NCI-H748 treated with DMSO at 0.1 percent for 48 hours (cell line): ENCODE measurements at regions not wholly inside any gene's neighbourhood (a gene's known extent, or its start where the extent isn't known, plus 50 kb on each side); places are given as distances from the start of the nearest gene placed in this dataset.
A peak's percentile ranks its signal among the peaks of the same experiment; 100 is the strongest.
"Not testable (repeated sequence)": the region's sequence is repeated elsewhere in the genome, so short reads cannot be mapped to it uniquely, and the experiment has no call there.

Experiments
- DNase-seq: peaks from one replicate; lab custom pipeline; 2025; lab: John Stamatoyannopoulos, UW

DNA sequence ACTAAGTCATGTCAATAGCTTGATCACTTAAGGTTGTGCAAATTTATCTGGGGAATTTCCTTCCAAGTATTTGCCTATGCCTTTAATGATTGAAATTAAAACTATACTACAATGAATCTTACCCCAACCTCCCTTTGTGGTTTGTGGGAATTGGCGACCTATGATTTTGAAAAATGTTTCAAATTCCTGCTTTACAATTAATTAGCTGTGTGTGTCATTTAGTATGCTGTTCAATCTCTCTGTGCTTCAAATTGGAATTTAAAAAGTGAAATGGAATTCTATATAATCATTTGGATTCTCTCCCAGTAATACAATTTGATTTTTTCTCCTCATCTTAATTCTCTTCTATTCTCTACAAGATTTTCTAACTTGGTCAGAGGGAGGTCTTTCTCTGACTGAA, 2319.5 kb downstream of the ARAP2 start:
- no peak for DNase-seq

DNA sequence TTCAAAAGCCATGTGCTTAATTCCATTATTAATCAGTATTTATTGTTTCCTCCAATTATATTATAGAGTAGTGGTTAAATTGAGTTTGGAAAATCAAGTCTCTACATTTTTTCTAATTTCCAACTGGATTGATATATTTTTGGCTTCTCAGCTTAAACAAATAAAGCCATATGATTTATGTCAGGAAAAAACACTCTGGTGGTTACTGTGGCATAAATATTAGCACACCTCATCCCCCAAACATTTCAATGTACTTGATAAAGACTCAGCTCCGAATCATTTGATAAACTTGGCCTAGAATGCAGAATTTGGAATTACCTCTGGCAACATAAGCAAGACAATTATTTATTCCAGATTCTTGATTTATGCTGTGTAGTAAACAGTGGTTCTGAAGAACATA, 2313.8 kb downstream of the ARAP2 start:
- no peak for DNase-seq

DNA sequence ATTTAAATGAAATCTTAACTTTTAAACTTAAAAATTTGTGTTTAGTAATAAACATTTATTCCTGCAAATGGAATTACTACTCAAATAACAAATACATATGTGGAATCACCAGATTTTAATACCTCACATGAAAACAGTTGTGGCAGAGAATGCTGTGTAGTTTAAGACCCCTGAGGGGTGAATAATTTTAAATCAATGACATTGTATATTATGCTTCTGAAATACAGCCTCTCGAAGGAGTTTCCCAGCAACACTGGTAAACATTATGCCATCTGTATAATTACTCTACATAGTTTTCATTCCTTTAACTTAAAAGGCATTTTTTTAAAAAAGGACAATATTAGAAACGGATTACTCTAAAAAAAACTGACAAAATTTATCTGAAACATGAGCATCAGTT, 2313.3 kb downstream of the ARAP2 start:
- no peak for DNase-seq

DNA sequence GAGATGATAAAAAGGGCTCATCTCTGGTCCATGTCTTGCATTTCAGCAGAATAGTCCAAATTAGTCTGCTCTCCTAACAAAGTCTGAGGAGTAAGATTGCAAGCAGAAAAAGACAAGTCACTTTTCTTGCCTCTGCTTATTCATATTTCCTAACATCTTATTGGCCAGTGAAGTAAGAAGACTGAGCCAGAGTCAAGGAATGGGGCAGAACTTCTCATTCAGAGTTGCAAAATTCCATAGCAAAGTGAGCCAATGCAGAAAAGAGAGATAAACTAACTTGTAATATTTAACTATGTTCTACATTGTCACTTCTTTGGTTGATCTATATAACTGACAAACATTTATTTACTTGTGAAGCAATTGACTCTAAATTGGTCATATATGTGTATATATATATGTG, 2304.0 kb downstream of the ARAP2 start:
- no peak for DNase-seq

DNA sequence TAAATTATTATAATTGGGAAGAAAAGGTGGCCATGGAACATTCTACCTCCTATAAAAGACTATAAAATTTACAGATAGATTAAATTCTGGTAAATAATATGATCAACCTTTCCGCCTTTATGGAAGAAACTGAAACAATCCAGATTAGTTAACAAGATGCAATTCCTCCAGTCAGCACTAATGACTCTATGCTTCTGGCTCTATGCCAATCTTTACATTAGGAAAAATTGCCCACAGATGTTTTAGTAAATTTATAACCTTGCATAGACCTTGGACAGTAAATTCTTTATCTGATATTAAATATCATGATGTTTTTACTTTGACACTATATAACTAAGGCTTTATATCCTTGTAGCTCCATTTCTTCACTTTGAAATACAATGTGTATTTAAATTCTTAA, 2302.5 kb downstream of the ARAP2 start:
- DNase-seq = no peak

DNA sequence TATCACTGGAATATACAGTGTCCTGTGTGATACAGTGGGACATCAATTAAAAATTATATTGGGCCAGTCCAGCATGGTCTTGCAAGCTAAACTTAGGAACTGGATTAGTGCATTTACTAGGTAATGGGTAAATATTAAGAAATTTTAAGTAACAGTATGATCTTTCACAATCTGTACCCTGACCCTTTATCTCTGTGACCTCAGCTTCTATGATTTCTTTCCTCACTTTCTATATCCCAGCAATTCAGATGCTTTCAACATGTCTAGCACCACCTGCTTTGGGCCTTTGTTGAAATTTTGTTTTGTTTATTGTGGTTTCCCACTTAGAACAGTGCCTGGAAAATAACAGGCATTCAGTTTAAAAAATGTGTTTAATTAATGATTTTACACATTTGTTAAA, 2295.4 kb downstream of the ARAP2 start:
- no peak for DNase-seq

DNA sequence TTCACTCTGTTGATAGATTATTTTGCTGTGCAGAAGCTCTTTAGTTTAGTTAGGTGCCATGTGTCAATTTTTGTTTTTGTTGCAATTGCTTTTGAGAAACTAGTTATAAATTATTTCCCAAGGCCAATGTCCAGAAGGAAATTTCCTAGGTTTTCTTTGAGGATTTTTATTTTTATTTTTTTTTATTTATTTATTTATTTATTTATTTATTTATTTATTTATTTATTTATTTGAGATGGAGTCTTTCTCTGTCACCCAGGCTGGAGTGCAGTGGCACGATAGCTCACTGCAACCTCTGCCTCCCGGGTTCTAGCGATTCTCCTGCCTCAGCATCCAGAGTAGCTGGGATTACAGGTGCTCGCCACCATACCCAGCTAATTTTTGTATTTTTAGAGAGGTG, 2290.5 kb downstream of the ARAP2 start:
- not testable (repeated sequence) for DNase-seq

DNA sequence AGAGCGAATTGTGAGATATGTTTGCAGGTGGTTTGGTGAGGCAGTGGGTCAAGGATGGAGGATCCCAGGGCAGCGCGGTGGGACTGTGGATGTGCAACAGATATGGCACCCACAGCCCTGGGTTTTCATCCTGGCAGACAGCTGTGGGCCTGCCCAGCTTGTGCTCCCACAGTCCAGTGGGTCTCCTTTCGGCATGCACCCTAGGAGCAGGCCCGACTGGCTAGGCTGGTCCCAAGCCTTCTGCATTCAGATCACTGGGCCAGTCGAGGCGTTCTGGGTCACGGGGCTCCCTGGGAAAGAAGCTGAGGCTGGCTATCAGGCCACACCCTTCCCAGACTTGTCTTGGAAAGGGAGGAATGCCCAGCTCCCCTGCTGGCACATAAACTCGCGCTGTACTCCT, 2289.6 kb downstream of the ARAP2 start:
- DNase-seq = no peak

DNA sequence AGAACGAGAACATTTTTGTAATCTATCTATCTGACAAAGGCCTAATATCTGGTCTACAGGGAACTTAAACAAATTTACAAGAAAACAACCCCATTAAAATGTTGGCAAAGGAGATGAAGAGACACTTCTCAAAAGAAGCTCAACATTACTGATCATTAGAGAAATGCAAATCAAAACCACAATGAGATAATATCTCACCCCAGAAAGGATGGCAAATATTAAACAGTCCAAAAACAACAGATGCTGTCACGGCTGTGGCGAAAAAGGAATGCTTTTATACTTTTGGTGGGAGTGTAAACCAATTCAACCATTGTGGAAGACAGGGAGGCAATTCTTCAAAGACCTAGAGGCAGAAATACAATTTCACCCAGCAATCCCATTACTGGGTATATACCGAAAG, 2284.8 kb downstream of the ARAP2 start:
- DNase-seq = no peak

DNA sequence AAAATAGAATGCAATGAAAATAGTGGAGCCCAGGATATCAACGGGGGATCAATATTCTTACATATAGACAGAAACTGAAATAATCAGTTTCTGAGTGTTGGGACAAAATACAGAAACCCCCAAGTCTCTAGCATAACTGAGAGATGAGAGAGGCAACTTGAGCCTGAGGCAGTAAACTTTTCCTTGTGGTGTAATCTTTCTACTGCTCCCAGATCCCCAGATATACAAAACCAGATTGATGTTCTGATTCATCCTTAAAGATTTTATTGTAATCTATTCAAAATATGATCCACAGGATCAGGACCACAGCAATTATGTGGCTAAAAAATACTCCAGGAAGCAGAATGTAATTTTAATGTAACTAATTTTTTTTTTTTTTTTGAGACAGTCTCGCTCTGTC, 2282.6 kb downstream of the ARAP2 start:
- no peak for DNase-seq

DNA sequence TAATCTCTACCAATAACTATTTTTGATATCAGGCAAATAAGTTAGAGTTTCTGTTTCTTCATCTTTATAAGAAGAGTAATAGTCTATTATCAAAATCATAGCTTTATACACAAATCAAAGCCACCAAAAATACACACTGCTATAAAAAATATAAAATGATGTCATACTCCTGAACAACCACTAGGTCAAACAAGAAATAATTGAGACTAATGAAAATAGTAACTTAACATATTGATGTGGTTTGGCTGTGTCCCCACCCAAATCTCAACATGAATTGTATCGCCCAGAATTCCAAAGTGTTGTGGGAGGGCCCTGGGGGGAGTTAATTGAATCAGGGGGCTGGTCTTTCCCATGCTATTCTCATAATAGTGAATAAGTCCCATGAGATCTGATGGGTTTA, 2277.5 kb downstream of the ARAP2 start:
- no peak for DNase-seq

DNA sequence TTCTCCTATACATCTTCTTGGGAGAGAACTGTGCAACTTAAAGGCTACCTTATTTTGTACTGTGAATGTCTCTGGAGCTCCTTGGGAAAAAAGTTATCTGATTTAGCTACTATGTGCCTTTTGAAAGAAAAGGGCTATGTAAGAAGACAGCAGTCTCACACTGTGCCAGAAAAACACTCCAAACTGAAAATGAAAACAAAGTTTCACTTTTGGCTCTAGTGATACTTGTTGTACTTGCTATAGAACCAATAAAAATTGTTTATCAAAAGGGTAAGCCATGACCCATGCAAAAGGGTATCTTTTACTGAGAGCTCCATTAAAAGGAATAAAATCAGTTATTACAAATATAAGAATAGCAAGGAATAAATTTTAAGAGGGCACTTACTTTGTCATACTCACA, 2270.0 kb downstream of the ARAP2 start:
- no peak for DNase-seq

DNA sequence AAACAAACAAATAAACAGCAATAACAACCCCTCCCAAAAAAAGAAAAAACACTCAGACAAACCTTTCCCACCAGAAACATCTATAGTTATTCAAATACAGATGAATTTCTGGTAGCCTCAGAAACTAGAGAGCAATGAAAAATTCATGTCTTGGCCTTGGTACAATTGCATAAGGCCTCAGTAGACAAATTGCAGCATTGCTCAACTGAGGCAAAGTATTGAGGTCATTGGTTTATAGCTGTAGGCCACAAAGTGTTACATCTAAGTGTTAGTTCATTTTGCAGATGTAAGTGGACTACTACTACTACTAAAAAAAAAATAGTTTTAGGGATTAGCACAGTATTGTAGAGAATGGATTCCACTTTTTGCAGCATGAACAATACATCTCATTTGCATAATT, 2268.3 kb downstream of the ARAP2 start:
- no peak for DNase-seq

DNA sequence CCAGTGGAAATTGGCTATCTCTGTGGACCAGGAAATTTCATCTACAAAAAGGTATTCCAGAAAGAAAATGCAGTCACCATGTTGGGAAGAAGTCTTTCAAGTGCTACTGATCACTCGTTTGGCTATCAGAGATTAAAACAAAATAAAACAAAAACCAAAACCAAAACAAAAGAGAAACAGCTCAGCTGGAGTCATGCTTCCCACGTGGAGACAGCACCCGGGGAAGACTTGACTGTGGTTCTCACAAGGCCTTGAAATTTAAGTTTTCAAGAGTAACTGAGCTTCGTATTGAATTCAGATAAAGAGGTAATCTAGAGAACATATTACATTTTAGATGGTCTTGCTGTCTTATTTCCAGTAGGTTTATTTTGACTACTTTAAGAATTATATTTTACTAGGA, 2264.5 kb downstream of the ARAP2 start:
- DNase-seq = not testable (repeated sequence)

DNA sequence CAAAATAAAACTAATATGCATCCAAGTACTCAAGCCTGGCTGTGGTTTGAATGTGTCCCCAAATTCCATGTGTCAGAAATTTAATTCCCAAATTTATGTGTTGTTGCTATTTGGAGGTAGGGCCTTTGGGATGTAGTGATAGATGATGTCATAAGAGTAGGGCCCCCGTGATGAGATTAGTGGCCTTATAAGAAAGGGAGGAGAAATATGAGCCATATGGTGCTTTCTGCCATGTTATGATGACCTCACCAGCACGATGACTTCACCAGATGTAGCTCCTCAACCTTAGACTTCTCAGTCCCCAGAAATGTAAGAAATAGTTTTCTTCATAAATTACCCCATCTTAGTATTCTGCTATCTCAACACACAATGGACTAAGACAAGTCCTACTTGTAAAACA, 2264.0 kb downstream of the ARAP2 start:
- no peak for DNase-seq

DNA sequence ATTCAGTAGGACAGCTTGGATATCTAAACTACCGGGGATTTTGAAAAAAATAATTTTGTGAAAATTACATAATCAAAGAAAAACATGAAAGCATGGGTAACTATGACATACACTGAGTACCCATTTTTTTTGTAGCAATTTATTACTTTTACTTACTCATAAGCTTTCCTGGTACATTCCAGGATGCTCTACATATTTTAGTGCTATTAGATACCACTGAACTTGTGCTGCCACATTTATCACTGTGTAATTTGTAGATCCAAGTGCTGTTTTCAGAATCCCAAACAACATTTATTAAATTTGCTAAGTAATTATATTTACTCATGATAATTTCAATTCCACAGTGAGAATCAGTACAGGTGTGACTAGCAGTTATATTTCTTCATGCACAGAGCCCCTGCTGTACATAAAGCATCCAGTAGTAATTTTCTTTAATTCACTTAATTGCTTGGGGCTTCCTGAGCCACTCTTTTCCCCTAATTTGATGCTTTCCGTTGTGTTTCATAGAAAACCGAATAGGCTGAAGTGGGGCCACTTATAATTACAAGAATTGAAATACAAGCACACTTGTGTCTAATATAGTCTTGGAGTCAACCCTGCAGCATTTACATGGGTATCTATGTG, 2254.4 kb downstream of the ARAP2 start:
- DNase-seq = peak; percentile 85

DNA sequence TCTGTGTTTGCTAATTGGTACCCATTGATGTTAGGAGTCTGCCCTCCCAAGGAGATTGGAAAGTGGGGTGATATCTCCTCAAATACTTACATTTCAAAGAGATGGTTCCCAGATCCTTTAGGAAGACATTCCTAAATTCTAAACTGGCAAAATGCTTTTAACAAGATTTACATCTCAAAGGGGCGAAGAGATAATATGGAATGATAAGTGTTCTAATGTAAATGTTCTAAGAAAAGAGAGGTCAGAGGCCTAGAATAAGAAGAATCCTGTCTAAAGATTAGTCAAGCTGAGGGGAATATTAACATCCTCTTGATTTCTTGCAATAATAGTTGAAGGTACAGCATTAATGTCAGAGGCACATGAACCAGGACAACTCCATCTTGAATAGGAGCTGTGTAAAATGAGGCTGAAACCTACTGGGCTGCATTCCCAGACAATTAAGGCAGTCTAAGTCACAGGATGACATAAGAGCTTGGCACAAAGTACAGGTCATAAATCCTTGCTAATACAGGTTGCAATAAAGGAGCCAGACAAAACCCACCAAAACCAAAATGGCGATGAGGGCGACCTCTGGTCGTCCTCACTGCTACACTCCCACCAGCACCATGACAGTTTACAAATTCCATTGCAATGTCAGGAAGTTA, 2248.1 kb downstream of the ARAP2 start:
- DNase-seq = no peak

DNA sequence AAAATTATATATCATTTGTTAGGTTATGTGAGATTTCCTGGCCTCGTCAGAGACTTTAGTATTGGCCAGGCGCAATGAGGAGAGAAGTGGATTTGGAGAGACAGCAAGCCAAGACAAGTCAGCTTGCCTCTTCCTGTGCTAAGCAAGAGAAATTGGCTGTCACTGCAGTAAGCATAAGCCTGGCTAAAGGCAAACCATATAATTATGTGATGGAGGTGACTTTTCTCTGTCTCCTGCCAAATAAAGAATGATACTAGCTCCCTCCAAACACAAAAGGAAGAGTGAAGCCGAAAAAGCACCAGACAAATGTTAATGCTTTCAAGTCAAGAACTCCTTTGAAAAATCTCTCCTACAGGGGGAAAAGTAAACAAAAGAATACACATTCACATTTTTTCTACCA, 2246.0 kb downstream of the ARAP2 start:
- DNase-seq = no peak

DNA sequence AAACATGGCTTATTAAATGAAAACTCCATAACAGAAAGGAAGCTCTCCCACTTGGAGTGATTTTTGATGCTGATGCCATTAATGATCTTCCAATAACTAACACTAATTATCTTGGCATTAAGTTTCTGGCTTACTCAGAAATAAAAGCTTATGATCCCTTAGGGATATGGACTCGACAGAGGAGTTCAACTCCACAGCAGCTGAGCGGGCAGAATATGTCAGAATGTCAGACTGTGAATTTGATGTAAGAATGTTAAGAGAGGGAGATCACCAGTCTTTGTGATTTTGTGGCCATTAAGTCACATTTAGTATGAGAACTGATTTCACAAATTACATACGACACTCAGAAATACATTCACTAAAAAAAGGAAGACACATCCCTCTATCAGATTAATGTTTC, 2244.0 kb downstream of the ARAP2 start:
- DNase-seq = no peak

DNA sequence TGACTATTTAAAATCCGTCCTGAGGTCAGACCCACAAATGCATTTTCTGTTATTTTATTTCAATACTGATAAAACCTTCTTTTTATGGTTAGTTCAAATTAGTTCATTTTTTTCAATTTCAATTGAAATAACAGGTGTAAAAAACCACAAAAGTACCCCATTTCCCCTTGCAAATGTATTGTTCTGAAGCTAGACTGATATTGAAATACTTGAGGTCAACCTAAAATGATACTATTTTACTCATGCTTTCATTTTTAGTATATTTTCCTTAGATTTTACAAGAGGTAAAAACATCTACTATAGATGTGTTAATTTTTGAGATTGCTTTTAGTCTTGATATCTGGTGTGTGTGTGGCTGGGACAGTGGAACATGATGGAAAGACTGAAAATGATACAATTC, 2237.8 kb downstream of the ARAP2 start:
- not testable (repeated sequence) for DNase-seq

DNA sequence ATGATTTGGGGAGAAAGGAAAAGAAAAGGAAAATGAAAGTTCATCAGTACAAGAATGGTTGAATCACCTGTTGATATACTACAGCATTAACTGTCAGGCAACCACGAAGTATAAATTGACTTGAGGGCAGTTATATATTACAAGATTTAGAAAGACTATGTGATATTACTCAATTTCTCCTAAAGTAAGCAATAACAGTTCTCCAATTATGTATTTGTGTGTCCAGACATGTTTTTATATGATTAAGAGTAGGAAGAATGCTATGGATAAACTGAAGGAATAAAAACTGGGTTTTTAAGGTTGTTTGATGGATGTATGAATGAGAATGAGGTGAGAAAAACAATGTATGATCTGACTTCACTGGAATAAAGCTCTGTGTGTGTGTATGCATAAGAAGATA, 2234.4 kb downstream of the ARAP2 start:
- DNase-seq = no peak

DNA sequence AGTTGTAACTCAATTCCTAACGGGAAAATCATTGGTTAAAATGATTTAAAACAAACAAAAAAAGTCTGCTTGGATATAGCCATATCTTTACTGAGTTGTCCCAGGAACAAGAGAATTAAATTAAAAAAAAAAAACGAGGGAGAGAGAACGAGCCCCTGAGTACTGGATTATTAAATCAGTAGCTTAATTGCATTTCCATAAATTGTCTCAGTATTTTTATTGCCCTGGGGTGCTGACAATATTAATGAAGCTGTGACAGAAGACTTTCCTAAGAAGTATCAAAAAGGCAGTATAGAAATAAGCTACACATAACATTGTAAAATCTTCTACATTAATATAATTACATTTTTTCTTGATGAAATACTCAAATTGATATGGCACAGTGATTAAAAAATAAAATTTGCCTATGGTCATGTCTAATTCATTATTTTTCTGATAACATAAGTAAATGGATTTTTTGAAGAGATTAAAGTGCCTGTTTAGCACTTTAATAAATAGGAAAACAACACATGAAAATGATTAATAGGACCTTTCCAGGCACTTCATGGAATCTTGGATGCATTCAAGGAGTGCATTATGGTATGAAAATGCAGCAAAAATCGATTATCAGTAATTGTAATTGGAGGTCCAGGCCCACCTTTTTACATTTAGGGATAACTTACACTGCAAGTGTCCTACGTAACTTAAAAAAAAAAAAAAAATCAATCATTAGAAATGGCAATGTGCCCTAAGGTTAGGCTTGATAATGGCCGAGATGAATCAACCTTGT, 2233.4 kb downstream of the ARAP2 start:
- no peak for DNase-seq

DNA sequence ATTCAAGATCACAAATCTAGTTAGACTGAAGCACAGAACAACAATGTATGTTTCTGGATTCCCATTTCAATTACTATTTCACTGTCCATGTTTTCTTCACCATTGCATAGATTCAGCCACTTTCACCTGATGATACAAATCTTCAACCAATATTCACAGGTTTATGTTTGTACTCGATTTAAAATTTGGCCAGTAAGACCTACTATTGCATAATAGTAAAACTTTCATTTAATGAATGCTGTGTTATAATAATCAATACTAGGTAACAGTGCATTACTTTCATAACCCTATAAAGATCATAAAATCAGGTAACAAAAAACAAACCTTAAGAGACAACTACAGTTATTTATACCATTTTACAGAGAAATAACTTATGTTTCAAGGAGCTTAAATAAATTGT, 2209.1 kb downstream of the ARAP2 start:
- DNase-seq = no peak

DNA sequence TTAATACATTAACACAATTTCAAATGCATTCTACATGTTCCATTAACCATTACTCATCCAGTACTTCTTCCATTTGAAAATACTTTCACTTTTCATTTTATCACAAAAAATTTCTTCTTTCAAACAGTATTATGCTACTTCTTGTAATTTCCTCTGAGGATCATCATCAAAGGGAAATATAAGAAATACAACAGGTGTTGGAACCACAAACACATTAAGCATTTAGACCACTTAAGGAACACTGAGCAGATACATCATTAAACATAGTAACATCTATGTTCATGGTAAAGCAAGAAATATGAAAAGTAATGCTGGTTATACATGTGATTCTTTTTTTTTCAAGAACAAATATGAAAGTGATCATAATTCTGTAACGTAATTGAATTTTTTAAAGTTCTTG, 2207.0 kb downstream of the ARAP2 start:
- no peak for DNase-seq
